NOMO-1 treated with dmso at 0.1 percent for 144 hours (cell line): ENCODE measurements at regions not wholly inside any gene's neighbourhood (a gene's known extent, or its start where the extent isn't known, plus 50 kb on each side); places are given as distances from the start of the nearest gene placed in this dataset.

Experiments
- DNase-seq: peaks from one replicate; lab custom pipeline; 2025; ENCODE audit not compliant: unreplicated experiment; lab: John Stamatoyannopoulos, UW

- no peak for DNase-seq
These were observed 236.9 kb downstream of the KLF6 start for GRCh38 chr10:3548076-3548475.

GRCh38 chr10:3544561-3544960 lies 240.4 kb downstream of the KLF6 start:
- DNase-seq = no peak

- no peak for DNase-seq
These were observed 242.8 kb downstream of the KLF6 start for GRCh38 chr10:3542185-3542611.

- DNase-seq = no peak
These were observed 245.2 kb downstream of the KLF6 start for GRCh38 chr10:3539696-3540383.

GRCh38 chr10:3538656-3539531 lies 246.1 kb downstream of the KLF6 start:
- no peak for DNase-seq

GRCh38 chr10:3538291-3538655 lies 246.7 kb downstream of the KLF6 start:
- no peak for DNase-seq

GRCh38 chr10:3537518-3537917 lies 247.5 kb downstream of the KLF6 start:
- no peak for DNase-seq

GRCh38 chr10:3535001-3535400 lies 250.0 kb downstream of the KLF6 start:
- DNase-seq = no peak

- DNase-seq = no peak
These were observed 250.6 kb downstream of the KLF6 start for GRCh38 chr10:3534433-3534832.

- DNase-seq = no peak
These were observed 251.7 kb downstream of the KLF6 start for GRCh38 chr10:3533296-3533695.

GRCh38 chr10:3532644-3533043 lies 252.4 kb downstream of the KLF6 start:
- DNase-seq = no peak

- DNase-seq = no peak
These were observed 253.3 kb downstream of the KLF6 start for GRCh38 chr10:3531670-3532069.

- DNase-seq = no peak
These were observed 254.0 kb downstream of the KLF6 start for GRCh38 chr10:3530783-3531645.

- no peak for DNase-seq
These were observed 254.7 kb downstream of the KLF6 start for GRCh38 chr10:3530346-3530745.

- no peak for DNase-seq
These were observed 255.3 kb downstream of the KLF6 start for GRCh38 chr10:3529691-3530090.

GRCh38 chr10:3528823-3529403 lies 256.1 kb downstream of the KLF6 start:
- no peak for DNase-seq

GRCh38 chr10:3528271-3528670 lies 256.7 kb downstream of the KLF6 start:
- DNase-seq = no peak

GRCh38 chr10:3527869-3528268 lies 257.1 kb downstream of the KLF6 start:
- DNase-seq = no peak

- DNase-seq = no peak
These were observed 258.1 kb downstream of the KLF6 start for GRCh38 chr10:3526727-3527501.

- no peak for DNase-seq
These were observed 259.1 kb downstream of the KLF6 start for GRCh38 chr10:3525832-3526449.
